ENCODE measurements at regions not wholly inside any gene's neighbourhood (a gene's known extent, or its start where the extent isn't known, plus 50 kb on each side); places are given as distances from the start of the nearest gene placed in this dataset.

DNA sequence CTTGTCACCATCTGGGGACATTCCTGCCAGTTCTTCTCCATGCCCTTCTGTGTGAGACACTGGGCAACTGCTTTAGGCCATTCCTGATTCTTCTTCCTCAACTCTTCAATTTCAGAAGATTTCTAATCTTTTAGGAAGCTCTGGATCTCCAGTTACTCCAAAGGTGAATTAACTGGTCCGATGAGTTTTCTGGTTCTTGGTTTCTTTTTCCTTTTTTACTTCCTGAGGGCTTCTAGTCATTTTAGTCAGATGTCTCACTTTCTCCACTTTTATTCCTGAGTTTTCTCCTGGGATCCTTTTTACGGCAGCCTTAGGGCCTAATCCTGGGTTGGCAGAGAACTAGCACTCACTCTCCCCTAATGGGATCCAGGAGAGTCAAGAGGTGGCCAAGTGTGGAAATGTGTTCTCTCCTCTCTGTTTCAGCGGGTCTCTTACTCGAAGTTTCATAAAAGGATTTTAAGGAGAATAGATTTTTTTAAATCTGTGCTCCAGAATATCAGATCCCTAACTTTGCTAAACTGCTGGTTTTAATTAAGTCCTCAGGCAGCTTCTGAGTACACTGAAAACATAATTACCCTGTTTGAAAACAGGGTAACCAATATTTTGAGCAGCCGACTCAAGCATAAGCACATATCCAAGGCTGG lies 107.6 kb downstream of the RMI2 start:
- no peak overlapping the region for H3K4me3 ChIP-seq (ENCODE audit: low read depth, low read length)
- no peak for TF ChIP-seq CTCF (conservative IDR thresholded peaks at IDR 0.05; ENCODE audit: low read depth, low read length)
- no peak for DNase-seq (ENCODE audit: low read depth)

DNA sequence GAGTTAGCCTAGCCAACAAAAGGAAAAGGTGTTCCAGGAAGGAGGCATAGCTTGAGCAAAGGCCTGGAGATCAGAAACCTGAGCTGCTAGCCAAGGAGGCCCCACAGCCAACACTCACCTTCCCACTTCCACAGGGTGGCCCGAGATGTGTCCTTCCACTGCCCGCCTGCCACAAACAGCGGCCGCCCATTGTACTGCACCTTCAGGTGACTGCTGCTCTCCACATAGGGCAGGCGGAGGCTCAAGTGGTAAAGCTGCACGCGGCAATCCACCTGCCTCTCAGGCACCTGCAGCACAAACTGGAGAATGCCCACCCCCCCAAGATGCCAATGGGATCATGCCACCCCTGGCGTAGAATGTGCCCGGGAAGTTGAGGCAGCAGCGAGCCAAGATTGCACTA lies 111.5 kb downstream of the RMI2 start:
- no peak for TF ChIP-seq CTCF (conservative IDR thresholded peaks at IDR 0.05; ENCODE audit: low read depth, low read length)
- H3K4me3 ChIP-seq (ENCODE audit: low read depth, low read length): no peak overlapping the region
- DNase-seq (ENCODE audit: low read depth): no peak

GRCh38 chr16:11459722-11460121 lies 114.5 kb downstream of the RMI2 start:
- TF ChIP-seq CTCF (conservative IDR thresholded peaks at IDR 0.05; ENCODE audit: low read depth, low read length): no peak
- no peak overlapping the region for H3K4me3 ChIP-seq (ENCODE audit: low read depth, low read length)
- DNase-seq (ENCODE audit: low read depth): no peak

GRCh38 chr16:11460820-11461594 lies 115.7 kb downstream of the RMI2 start:
- DNase-seq (ENCODE audit: low read depth): no peak
- H3K4me3 ChIP-seq (ENCODE audit: low read depth, low read length): no peak overlapping the region
- no peak for TF ChIP-seq CTCF (conservative IDR thresholded peaks at IDR 0.05; ENCODE audit: low read depth, low read length)

DNA sequence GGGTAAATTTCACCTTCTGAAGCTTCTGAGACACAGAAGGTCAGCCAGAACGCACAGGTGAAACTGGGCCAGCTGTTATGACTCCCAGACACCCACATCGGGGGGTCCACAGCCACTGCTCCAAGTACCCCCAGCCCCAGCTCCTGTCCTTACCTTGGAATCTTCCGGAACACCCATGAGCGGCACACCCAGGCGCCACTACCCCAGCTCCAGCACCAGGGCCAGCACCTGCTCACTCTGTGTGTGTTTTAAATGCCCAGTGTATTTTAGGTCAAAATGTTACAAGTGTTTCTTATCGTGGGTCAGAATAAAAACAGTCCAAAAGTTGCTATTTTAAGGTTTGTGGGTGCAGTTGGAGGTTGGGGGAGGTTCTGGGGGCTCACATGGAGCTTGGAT lies 116.3 kb downstream of the RMI2 start:
- no peak for DNase-seq (ENCODE audit: low read depth)
- no peak for TF ChIP-seq CTCF (conservative IDR thresholded peaks at IDR 0.05; ENCODE audit: low read depth, low read length)
- no peak overlapping the region for H3K4me3 ChIP-seq (ENCODE audit: low read depth, low read length)

GRCh38 chr16:11462036-11462435 lies 116.8 kb downstream of the RMI2 start:
- H3K4me3 ChIP-seq (ENCODE audit: low read depth, low read length): no peak overlapping the region
- no peak for TF ChIP-seq CTCF (conservative IDR thresholded peaks at IDR 0.05; ENCODE audit: low read depth, low read length)
- DNase-seq (ENCODE audit: low read depth): no peak

- H3K4me3 ChIP-seq (ENCODE audit: low read depth, low read length): no peak overlapping the region
- TF ChIP-seq CTCF (conservative IDR thresholded peaks at IDR 0.05; ENCODE audit: low read depth, low read length): no peak
- DNase-seq (ENCODE audit: low read depth): no peak
Measured at GRCh38 chr16:11462861-11463260, 117.6 kb downstream of the RMI2 start.

Data from epithelial cell of proximal tubule (primary cell).